ENCODE measurements at regions not wholly inside any gene's neighbourhood (a gene's known extent, or its start where the extent isn't known, plus 50 kb on each side); places are given as distances from the start of the nearest gene placed in this dataset.

GRCh38 chr10:94074462-94074861, 80.7 kb downstream of the PLCE1 start:
- DNase-seq (ENCODE audit: low read depth), result no peak
- no peak overlapping the region for H3K4me3 ChIP-seq (ENCODE audit: low read depth, low read length)
- TF ChIP-seq, protein P1, sequence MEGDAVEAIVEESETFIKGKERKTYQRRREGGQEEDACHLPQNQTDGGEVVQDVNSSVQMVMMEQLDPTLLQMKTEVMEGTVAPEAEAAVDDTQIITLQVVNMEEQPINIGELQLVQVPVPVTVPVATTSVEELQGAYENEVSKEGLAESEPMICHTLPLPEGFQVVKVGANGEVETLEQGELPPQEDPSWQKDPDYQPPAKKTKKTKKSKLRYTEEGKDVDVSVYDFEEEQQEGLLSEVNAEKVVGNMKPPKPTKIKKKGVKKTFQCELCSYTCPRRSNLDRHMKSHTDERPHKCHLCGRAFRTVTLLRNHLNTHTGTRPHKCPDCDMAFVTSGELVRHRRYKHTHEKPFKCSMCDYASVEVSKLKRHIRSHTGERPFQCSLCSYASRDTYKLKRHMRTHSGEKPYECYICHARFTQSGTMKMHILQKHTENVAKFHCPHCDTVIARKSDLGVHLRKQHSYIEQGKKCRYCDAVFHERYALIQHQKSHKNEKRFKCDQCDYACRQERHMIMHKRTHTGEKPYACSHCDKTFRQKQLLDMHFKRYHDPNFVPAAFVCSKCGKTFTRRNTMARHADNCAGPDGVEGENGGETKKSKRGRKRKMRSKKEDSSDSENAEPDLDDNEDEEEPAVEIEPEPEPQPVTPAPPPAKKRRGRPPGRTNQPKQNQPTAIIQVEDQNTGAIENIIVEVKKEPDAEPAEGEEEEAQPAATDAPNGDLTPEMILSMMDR (conservative IDR thresholded peaks at IDR 0.05; ENCODE audit: low read depth, low read length), result no peak

DNA sequence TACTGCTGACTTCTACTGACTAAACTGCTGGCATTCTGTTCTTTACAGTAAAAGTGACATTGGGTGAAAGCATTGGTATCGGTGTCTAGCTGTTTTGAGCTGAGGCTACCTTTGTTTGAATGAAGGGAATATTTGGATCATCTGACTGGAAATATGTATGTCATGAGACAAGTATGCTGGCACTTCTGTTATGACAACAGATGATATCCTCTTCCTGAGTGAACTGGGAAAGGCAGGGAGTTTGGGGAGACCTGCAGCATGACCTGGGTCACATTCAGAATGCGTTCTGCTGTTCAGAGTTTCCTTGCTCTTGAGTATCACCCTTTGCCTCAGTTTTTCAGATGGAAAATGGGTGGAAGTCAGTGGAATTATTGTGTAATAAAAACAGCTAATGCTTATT, 81.8 kb downstream of the PLCE1 start:
- TF ChIP-seq, protein P1 (conservative IDR thresholded peaks at IDR 0.05; ENCODE audit: low read depth, low read length), result no peak
- no peak for DNase-seq (ENCODE audit: low read depth)
- H3K4me3 ChIP-seq (ENCODE audit: low read depth, low read length), result no peak overlapping the region

- TF ChIP-seq, protein P1 (conservative IDR thresholded peaks at IDR 0.05; ENCODE audit: low read depth, low read length), result peak; percentile 59
- H3K4me3 ChIP-seq (ENCODE audit: low read depth, low read length), result no peak overlapping the region
- DNase-seq (ENCODE audit: low read depth), result no peak
These were observed 82.7 kb downstream of the PLCE1 start for GRCh38 chr10:94076325-94076841.

DNA sequence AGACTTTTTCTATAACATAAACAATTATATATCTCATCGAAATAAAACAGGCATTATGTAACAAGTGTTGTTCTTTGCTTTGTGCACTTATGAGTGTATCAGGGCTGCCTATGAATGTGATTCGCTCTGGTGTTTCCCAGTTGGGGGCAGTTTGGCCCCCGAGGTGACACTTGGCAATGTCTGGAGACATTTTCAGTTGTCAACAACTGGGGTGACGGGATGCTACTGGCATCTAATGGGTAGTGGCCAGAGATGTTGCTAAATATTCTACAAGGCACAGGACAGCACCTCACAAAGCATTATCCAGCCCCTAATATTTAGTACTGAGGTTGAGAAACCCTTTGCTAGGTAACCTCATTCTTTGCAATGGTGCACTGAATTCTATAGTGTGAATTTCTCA, 83.3 kb downstream of the PLCE1 start:
- TF ChIP-seq, protein P1 (conservative IDR thresholded peaks at IDR 0.05; ENCODE audit: low read depth, low read length), result no peak
- no peak for DNase-seq (ENCODE audit: low read depth)
- no peak overlapping the region for H3K4me3 ChIP-seq (ENCODE audit: low read depth, low read length)

GRCh38 chr10:94080108-94080507, 86.4 kb downstream of the PLCE1 start:
- no peak for DNase-seq (ENCODE audit: low read depth)
- TF ChIP-seq, protein P1 (conservative IDR thresholded peaks at IDR 0.05; ENCODE audit: low read depth, low read length), result no peak

GRCh38 chr10:94083662-94084265, 90.0 kb downstream of the PLCE1 start:
- no peak for DNase-seq (ENCODE audit: low read depth)
- TF ChIP-seq, protein P1 (conservative IDR thresholded peaks at IDR 0.05; ENCODE audit: low read depth, low read length), result no peak
- H3K4me3 ChIP-seq (ENCODE audit: low read depth, low read length), result no peak overlapping the region

More at GRCh38 chr10:94080108-94080507, 86.4 kb downstream of the PLCE1 start:
- no peak overlapping the region for H3K4me3 ChIP-seq (ENCODE audit: low read depth, low read length)

DNA sequence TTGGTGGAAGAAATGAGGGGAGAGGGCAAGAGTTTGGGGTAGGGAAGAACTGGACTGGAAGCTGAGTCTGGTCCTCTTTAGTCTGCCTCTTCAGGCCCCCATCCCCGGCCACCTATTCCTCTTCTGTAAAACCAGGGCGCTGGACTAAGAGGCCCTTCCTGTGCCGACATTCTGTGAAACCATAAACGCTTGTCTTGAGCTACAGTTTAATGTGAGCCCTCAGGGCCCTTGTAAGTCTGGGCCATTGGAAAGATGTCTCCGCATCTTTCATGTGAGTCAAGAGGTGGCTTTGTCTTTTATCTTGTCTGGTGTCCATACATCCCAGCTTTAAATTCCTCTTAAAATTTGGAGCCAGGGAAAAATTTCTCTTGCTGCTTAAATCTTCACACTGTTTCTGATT, 90.6 kb downstream of the PLCE1 start:
- DNase-seq (ENCODE audit: low read depth), result no peak

More for the DNA sequence above, 90.6 kb downstream of the PLCE1 start:
- H3K4me3 ChIP-seq (ENCODE audit: low read depth, low read length), result no peak overlapping the region
- TF ChIP-seq, protein P1 (conservative IDR thresholded peaks at IDR 0.05; ENCODE audit: low read depth, low read length), result no peak
